Transverse colon (tissue), 4 donors: ENCODE measurements at regions not wholly inside any gene's neighbourhood (a gene's known extent, or its start where the extent isn't known, plus 50 kb on each side); places are given as distances from the start of the nearest gene placed in this dataset.
"Not testable (repeated sequence)": the region's sequence is repeated elsewhere in the genome, so short reads cannot be mapped to it uniquely, and the experiment has no call there.

Experiments
- DNase-seq: peaks from one replicate; pipeline ENCODE4 v3.0.0-alpha.2; 2019
- H3K27ac ChIP-seq, 4 donors: fragments of 200-600 bp; sonication (generic); 2 replicates each; pipeline ENCODE4 v1.5.1; 2016 to 2018; ENCODE audit warnings: inconsistent platforms in 4 of 4
- H3K27me3 ChIP-seq: fragments of 200-600 bp; sonication (generic); 2 replicates; pipeline ENCODE4 v1.5.1; 2017; ENCODE audit warnings: inconsistent platforms
- H3K36me3 ChIP-seq, 4 donors: fragments of 200-600 bp; sonication (generic); 2 replicates each; pipeline ENCODE4 v1.5.1; 2017 to 2019; ENCODE audit warnings: inconsistent platforms in 4 of 4
- H3K4me1 ChIP-seq, 4 donors: fragments of 200-600 bp; sonication (generic); 2 replicates each; pipeline ENCODE4 v1.5.1; 2017 to 2020; ENCODE audit warnings: inconsistent platforms in 4 of 4
- H3K4me3 ChIP-seq, 4 donors: fragments of 200-600 bp; sonication (generic); 1 replicate in 1 of 4; 2 replicates in 3 of 4; pipeline versions ENCODE4 v1.5.1 to v1.6.1; 2017 to 2019; ENCODE audit warnings: inconsistent platforms in 4 of 4
- H3K9me3 ChIP-seq, 2 donors: fragments of 200-600 bp; sonication (generic); 2 replicates each; pipeline ENCODE4 v1.5.1; 2017 to 2019; ENCODE audit warnings: inconsistent platforms in 2 of 2
- WGBS, 2 donors: methylation state at CpG; one replicate each; pipeline ENCODE4 v1.1.5; 2018; ENCODE audit warnings: low coverage in 1 of 2; 5-methylcytosine and 5-hydroxymethylcytosine counted together
- in situ Hi-C, 4 donors: fragments of 200-750 bp; cut with MboI; loops; one replicate each; pipeline versions ENCODE4 v1.15.0 to v1.15.1; 2017; ENCODE audit warnings: low sequenced_read_pairs in 3 of 4, low pct_ligation_motif_present in 1 of 4, low pct_unique_long_range_greater_than_20kb in 1 of 4
- intact Hi-C: fragments of 100-400 bp; cut with DNase I; formaldehyde crosslinking; loops from one replicate; pipeline ENCODE4 v1.15.1; 2023; ENCODE audit warnings: low total_unique reads
- small RNA-seq, 4 donors: library from RNA; depleted of rRNA; stranded (forward); fragments of <200 nt; gene quantifications; one replicate each; pipeline ENCODE3, GENCODE V24; 2016

- H3K36me3 ChIP-seq, H3K27me3 ChIP-seq, intact Hi-C loops, H3K9me3 ChIP-seq, H3K27ac ChIP-seq, in situ Hi-C loops, H3K4me1 ChIP-seq, H3K4me3 ChIP-seq, DNase-seq: not testable (repeated sequence)
- WGBS, 2 donors, result no CpG with 5 or more reads among the region's 7 CpGs
These were observed 230.6 kb downstream of the SPATA31A7 start for GRCh38 chr9:61420267-61420958.

- DNase-seq, H3K27ac ChIP-seq, H3K4me1 ChIP-seq, intact Hi-C loops, H3K9me3 ChIP-seq, H3K27me3 ChIP-seq, H3K4me3 ChIP-seq, H3K36me3 ChIP-seq, in situ Hi-C loops: not testable (repeated sequence)
- no CpG with 5 or more reads among the region's 10 CpGs for WGBS, 2 donors
These were observed 257.4 kb downstream of the SPATA31A7 start for GRCh38 chr9:61447189-61447588.

GRCh38 chr9:61460860-61461259 lies 271.0 kb downstream of the SPATA31A7 start:
- intact Hi-C loops, H3K27ac ChIP-seq, H3K36me3 ChIP-seq, H3K4me1 ChIP-seq, H3K27me3 ChIP-seq, H3K4me3 ChIP-seq, H3K9me3 ChIP-seq, DNase-seq, in situ Hi-C loops: not testable (repeated sequence)
- no CpG with 5 or more reads among the region's 3 CpGs for WGBS, 2 donors

Small RNAs in the stretch of these regions (small RNA-seq; reads per million reads assigned to genes)
- 0 reads per million in 4 donors for gene RN7SL462P
